ENCODE measurements at regions not wholly inside any gene's neighbourhood (a gene's known extent, or its start where the extent isn't known, plus 50 kb on each side); places are given as distances from the start of the nearest gene placed in this dataset.

DNA sequence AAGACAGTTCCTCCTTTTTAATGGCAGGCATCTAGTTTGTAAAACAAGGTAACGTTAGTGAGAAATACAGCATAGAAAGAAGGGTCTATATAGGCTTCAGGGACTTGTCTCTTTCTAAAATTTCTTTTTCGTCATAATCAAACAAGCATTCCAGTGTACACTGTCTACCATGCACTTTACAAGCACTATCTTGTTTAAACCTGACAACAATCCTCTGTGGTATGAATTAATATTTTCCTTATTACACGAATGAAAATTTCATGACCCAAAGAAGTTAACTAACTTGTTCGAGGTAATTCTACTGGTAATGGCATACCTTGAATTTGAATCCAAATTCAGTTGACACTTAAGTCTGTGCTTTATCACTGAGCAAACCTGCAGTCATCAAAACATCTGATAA lies 399.7 kb upstream of the NBEA start:
- no peaks in the 10 kb centered on the region for H3K4me1 ChIP-seq (ENCODE audit: insufficient read depth, low read length)
- no peaks in the 10 kb centered on the region for H3K9me3 ChIP-seq (ENCODE audit: low read length)
- Mint-ChIP-seq H3K4me3 (no peak overlapping the region), H3K36me3 (no peaks in the 10 kb centered on the region), H3K27ac (no peak overlapping the region), H3K27me3 (peaks cover 0 to 3% of the 10 kb centered on the region in 2 donors), H3K4me1 (no peaks in the 10 kb centered on the region), H3K9me3 (peaks cover 0 to 5% (median 0%) of the 10 kb centered on the region in 5 donors)
- H3K27ac ChIP-seq (ENCODE audit: low read depth, low read length), result no peak overlapping the region
- no peak for DNase-seq
- H3K4me3 ChIP-seq (ENCODE audit: low read length), result no peak overlapping the region
- no peaks in the 10 kb centered on the region for H3K36me3 ChIP-seq (ENCODE audit: insufficient read depth, low read length)
- ChIA-PET CTCF (no interaction called here), POLR2A (no interaction called here)
- H3K27me3 ChIP-seq (ENCODE audit: insufficient read depth, low read length, poor library complexity, severe bottlenecking), result no peaks in the 10 kb centered on the region

DNA sequence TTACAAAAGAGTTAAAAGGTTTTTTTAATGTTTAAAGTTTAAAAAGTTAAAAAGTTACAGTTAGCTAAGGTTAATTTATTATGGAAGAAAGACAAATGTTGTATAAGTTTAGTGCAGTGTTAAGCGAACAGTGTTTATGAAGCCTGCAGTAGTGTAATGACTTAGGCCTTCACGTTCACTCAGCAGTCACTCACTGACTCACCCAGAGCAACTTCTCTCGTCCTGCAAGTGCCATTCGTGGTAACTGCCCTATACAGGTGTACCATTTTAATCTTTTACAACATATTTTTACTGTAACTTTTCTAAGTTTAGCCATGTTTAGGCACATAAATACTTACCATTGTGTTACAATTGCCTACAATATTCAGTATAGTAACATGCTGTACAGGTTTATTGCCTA lies 398.2 kb upstream of the NBEA start:
- DNase-seq, result no peak
- no peaks in the 10 kb centered on the region for H3K36me3 ChIP-seq (ENCODE audit: insufficient read depth, low read length)
- H3K27me3 ChIP-seq (ENCODE audit: insufficient read depth, low read length, poor library complexity, severe bottlenecking), result no peaks in the 10 kb centered on the region
- Mint-ChIP-seq H3K27me3 (peaks cover 0 to 3% of the 10 kb centered on the region in 2 donors), H3K36me3 (no peaks in the 10 kb centered on the region), H3K27ac (no peak overlapping the region), H3K4me1 (no peaks in the 10 kb centered on the region), H3K9me3 (peaks cover 0 to 5% (median 0%) of the 10 kb centered on the region in 5 donors), H3K4me3 (no peak overlapping the region)
- H3K27ac ChIP-seq (ENCODE audit: low read depth, low read length), result no peak overlapping the region
- no peak overlapping the region for H3K4me3 ChIP-seq (ENCODE audit: low read length)
- H3K9me3 ChIP-seq (ENCODE audit: low read length), result no peaks in the 10 kb centered on the region
- H3K4me1 ChIP-seq (ENCODE audit: insufficient read depth, low read length), result no peaks in the 10 kb centered on the region
- POLR2A ChIA-PET, result no interaction called here
- CTCF ChIA-PET, result no interaction called here

DNA sequence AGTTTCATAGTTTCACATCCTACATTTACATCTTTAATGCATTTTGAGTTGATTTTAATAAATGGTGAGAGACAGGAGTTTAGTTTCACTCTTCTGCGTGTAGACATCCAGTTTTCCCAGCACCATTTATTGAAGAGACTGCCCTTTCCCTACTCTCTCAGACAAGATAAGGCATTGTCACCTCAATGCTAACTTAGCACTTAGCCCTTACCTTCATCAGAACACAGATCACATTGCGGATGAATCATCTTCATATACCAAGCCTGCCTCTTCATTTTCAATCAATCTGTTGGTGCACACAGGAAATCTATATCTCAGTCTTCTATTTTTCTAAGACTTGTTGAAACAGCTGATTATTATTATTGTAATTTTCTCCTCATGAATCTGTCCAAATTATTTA lies 396.6 kb upstream of the NBEA start:
- H3K27me3 ChIP-seq (ENCODE audit: insufficient read depth, low read length, poor library complexity, severe bottlenecking), result no peaks in the 10 kb centered on the region
- H3K27ac ChIP-seq (ENCODE audit: low read depth, low read length), result no peak overlapping the region
- no peak for DNase-seq
- H3K27ac Mint-ChIP-seq, result no peak overlapping the region
- no peak overlapping the region for H3K4me3 Mint-ChIP-seq
- peaks cover 0 to 5% (median 0%) of the 10 kb centered on the region in 5 donors for H3K9me3 Mint-ChIP-seq
- H3K27me3 Mint-ChIP-seq, result peaks cover 0 to 3% of the 10 kb centered on the region in 2 donors
- H3K9me3 ChIP-seq (ENCODE audit: low read length), result no peaks in the 10 kb centered on the region
- no peak overlapping the region for H3K4me3 ChIP-seq (ENCODE audit: low read length)
- no peaks in the 10 kb centered on the region for H3K36me3 Mint-ChIP-seq
- POLR2A ChIA-PET, result no interaction called here
- H3K36me3 ChIP-seq (ENCODE audit: insufficient read depth, low read length), result no peaks in the 10 kb centered on the region
- no peaks in the 10 kb centered on the region for H3K4me1 Mint-ChIP-seq
- no peaks in the 10 kb centered on the region for H3K4me1 ChIP-seq (ENCODE audit: insufficient read depth, low read length)
- CTCF ChIA-PET, result no interaction called here

DNA sequence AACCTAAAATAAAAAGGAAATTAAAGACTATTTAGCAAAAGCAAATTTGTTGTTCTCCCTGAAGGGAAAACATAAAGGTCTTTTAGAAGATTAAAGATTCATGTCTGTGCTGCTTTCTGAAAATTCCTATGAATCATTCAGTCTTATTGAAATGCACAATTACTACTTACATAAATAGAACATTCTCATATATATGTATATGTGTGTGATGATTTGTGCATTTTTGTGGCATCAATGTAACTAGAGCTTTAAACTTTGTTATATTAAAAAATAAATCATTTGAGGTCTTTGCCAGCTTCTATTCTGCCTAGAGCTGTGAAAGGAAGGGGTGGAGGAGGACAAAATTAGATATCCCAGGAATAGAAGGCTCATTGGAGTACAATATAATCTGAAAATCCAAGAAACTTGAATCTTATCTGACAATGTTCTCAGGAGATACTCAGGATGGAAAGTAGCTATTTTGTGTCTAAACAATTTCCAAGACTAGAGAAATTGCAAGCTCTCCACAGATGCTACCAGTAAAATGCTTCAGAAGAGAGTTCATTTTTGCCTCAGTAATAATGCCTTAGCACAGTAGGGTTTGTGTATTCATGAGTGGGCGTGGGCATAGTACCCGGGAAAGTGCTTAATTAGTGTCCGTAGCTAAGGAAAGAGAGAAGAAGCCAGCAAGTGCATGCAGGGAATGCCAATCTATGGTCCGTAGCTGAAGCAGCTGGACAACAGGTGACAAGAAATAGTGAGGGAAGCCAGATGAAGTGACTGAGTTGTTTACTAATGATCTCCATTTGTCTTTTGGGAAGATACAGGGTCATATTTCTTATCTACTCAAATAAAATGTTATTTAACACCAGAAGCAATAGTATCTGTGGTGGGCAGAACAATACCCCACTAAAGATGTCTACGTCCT lies 395.5 kb upstream of the NBEA start:
- DNase-seq, result no peak
- H3K4me1 Mint-ChIP-seq, result no peaks in the 10 kb centered on the region
- Histone ChIP-seq H3K27me3 (ENCODE audit: insufficient read depth, low read length, poor library complexity, severe bottlenecking) (no peaks in the 10 kb centered on the region), H3K4me1 (ENCODE audit: insufficient read depth, low read length) (no peaks in the 10 kb centered on the region), H3K4me3 (ENCODE audit: low read length) (no peak overlapping the region), H3K9me3 (ENCODE audit: low read length) (no peaks in the 10 kb centered on the region), H3K27ac (ENCODE audit: low read depth, low read length) (no peak overlapping the region), H3K36me3 (ENCODE audit: insufficient read depth, low read length) (no peaks in the 10 kb centered on the region)
- H3K36me3 Mint-ChIP-seq, result no peaks in the 10 kb centered on the region
- H3K27me3 Mint-ChIP-seq, result peaks cover 0 to 3% of the 10 kb centered on the region in 2 donors
- H3K4me3 Mint-ChIP-seq, result no peak overlapping the region
- ChIA-PET POLR2A (no interaction called here), CTCF (no interaction called here)
- peaks cover 0 to 9% (median 2%) of the 10 kb centered on the region in 5 donors for H3K9me3 Mint-ChIP-seq
- no peak overlapping the region for H3K27ac Mint-ChIP-seq

DNA sequence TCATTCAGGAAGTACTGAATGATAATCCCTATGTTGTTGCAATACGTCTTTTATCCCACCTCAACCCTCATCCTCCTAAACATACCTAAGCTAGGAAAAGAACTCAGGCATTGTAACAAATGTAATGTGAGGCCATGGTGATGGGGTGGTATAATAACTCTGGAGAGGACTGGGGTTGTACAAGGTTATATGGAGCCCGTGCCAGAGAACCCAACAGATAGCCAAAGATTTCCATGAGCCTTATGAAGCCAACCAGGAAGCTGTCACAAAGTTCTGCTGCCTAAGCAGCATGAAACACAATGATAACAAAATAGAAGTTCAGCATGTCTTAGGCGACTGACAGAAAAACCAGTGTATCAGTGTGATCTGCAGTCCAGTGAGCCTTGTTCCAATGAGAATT lies 394.1 kb upstream of the NBEA start:
- Histone ChIP-seq H3K36me3 (ENCODE audit: insufficient read depth, low read length) (no peaks in the 10 kb centered on the region), H3K9me3 (ENCODE audit: low read length) (no peaks in the 10 kb centered on the region), H3K27me3 (ENCODE audit: insufficient read depth, low read length, poor library complexity, severe bottlenecking) (no peaks in the 10 kb centered on the region), H3K27ac (ENCODE audit: low read depth, low read length) (no peak overlapping the region), H3K4me3 (ENCODE audit: low read length) (no peak overlapping the region), H3K4me1 (ENCODE audit: insufficient read depth, low read length) (no peaks in the 10 kb centered on the region)
- Mint-ChIP-seq H3K9me3 (peaks cover 0 to 9% (median 2%) of the 10 kb centered on the region in 5 donors), H3K4me1 (no peaks in the 10 kb centered on the region), H3K27ac (no peak overlapping the region), H3K27me3 (peaks cover 0 to 3% of the 10 kb centered on the region in 2 donors), H3K36me3 (no peaks in the 10 kb centered on the region), H3K4me3 (no peak overlapping the region)
- CTCF ChIA-PET, result no interaction called here
- POLR2A ChIA-PET, result no interaction called here
- no peak for DNase-seq

DNA sequence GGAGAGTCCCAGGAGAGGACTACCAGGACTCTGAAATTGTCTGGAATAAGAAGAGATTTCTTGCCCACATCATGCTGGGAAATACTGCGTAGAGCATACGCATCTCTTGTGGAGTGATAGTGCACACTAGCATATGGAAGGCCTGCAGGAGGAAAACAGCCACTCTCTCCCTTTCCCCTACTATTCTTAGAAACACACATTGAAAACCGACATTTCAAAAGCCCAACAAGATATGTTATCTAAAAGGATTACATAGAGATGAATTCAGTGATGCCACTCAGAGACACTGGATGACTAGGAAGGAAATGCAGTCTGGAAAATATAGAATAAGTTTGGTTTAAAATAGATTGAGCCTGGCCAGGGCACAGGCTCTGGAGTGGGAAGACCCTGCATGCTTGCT lies 388.7 kb upstream of the NBEA start:
- DNase-seq, result no peak
- Mint-ChIP-seq H3K9me3 (peaks cover 0 to 8% (median 3%) of the 10 kb centered on the region in 5 donors), H3K27ac (no peak overlapping the region), H3K4me3 (no peak overlapping the region), H3K36me3 (no peaks in the 10 kb centered on the region), H3K4me1 (no peaks in the 10 kb centered on the region), H3K27me3 (no peaks in the 10 kb centered on the region)
- ChIA-PET POLR2A (no interaction called here), CTCF (no interaction called here)
- no peaks in the 10 kb centered on the region for H3K9me3 ChIP-seq (ENCODE audit: low read length)
- no peak overlapping the region for H3K27ac ChIP-seq (ENCODE audit: low read depth, low read length)
- H3K27me3 ChIP-seq (ENCODE audit: insufficient read depth, low read length, poor library complexity, severe bottlenecking), result no peaks in the 10 kb centered on the region
- no peak overlapping the region for H3K4me3 ChIP-seq (ENCODE audit: low read length)
- H3K4me1 ChIP-seq (ENCODE audit: insufficient read depth, low read length), result no peaks in the 10 kb centered on the region
- no peaks in the 10 kb centered on the region for H3K36me3 ChIP-seq (ENCODE audit: insufficient read depth, low read length)

DNA sequence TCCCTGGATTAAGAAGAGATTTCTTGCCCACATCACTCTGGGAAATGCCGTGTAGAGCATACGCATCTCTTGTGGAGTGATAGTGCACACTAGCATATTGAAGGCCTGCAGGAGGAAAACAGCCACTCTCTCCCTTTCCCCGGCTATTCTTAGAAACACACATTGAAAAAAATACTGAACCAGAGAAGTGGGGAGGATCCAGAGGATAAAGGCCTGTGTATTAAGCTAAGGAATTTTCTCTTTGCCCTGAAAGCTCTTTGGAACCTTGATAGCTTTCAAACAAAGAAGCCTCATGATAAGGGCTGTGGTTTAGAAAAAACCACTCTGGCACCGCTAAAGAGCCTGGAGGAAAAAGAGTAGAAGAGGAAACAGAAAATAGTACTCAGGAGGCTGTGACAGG lies 386.1 kb upstream of the NBEA start:
- no peaks in the 10 kb centered on the region for H3K27me3 ChIP-seq (ENCODE audit: insufficient read depth, low read length, poor library complexity, severe bottlenecking)
- ChIA-PET CTCF (no interaction called here), POLR2A (no interaction called here)
- H3K4me3 ChIP-seq (ENCODE audit: low read length), result no peak overlapping the region
- H3K27ac ChIP-seq (ENCODE audit: low read depth, low read length), result no peak overlapping the region
- Mint-ChIP-seq H3K27ac (no peak overlapping the region), H3K4me3 (no peak overlapping the region), H3K27me3 (no peaks in the 10 kb centered on the region), H3K9me3 (peaks cover under 1 to 8% (median 3%) of the 10 kb centered on the region in 5 donors), H3K36me3 (no peaks in the 10 kb centered on the region), H3K4me1 (no peaks in the 10 kb centered on the region)
- no peaks in the 10 kb centered on the region for H3K9me3 ChIP-seq (ENCODE audit: low read length)
- DNase-seq, result no peak
- H3K4me1 ChIP-seq (ENCODE audit: insufficient read depth, low read length), result no peaks in the 10 kb centered on the region
- H3K36me3 ChIP-seq (ENCODE audit: insufficient read depth, low read length), result no peaks in the 10 kb centered on the region

DNA sequence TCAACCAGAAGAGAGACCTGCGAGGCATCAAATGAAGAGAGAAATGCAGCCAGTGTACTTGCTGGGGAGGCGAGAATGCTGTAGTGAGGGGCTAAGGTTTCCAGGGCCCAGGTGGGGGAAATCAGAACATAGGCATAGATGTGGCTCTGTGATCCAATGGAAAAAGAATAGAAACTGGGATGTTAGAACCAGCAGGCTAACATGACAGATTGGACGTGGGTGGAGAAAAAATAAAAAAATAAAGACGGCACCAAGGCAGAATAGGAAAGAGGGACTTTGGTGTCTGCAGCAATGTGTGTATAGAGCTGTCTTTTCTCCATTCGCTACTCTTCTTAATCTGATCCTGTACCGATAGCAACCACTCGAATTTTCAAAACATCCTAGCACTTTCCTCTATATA lies 381.0 kb upstream of the NBEA start:
- Mint-ChIP-seq H3K36me3 (no peaks in the 10 kb centered on the region), H3K4me1 (no peaks in the 10 kb centered on the region), H3K9me3 (peaks cover 0 to 10% (median 2%) of the 10 kb centered on the region in 5 donors), H3K27me3 (no peaks in the 10 kb centered on the region), H3K27ac (no peak overlapping the region), H3K4me3 (no peak overlapping the region)
- CTCF ChIA-PET, result no interaction called here
- Histone ChIP-seq H3K36me3 (ENCODE audit: insufficient read depth, low read length) (no peaks in the 10 kb centered on the region), H3K9me3 (ENCODE audit: low read length) (no peaks in the 10 kb centered on the region), H3K27me3 (ENCODE audit: insufficient read depth, low read length, poor library complexity, severe bottlenecking) (no peaks in the 10 kb centered on the region), H3K4me1 (ENCODE audit: insufficient read depth, low read length) (no peaks in the 10 kb centered on the region), H3K4me3 (ENCODE audit: low read length) (no peak overlapping the region), H3K27ac (ENCODE audit: low read depth, low read length) (no peak overlapping the region)
- POLR2A ChIA-PET, result no interaction called here
- DNase-seq, result no peak

All from CD8-positive, alpha-beta memory T cell (primary cell).